CD4-positive, alpha-beta T cell (primary cell): ENCODE measurements at regions not wholly inside any gene's neighbourhood (a gene's known extent, or its start where the extent isn't known, plus 50 kb on each side); places are given as distances from the start of the nearest gene placed in this dataset.

Experiments used
- ATAC-seq: fragments of 200-7000 bp; cut with Tn5 transposase; one replicate; pipeline ENCODE4 v1.10.0; 2022; ENCODE audit warnings: mild to moderate bottlenecking; ENCODE audit not compliant: poor library complexity
- CTCF ChIA-PET: fragments of 350-600 bp; sonication (Branson Sonifier 250); formaldehyde crosslinking; loops from one replicate; lab custom pipeline; 2021; ENCODE audit warnings: antibody characterized with exemption, inconsistent platforms; lab: Charles Lee
- POLR2A ChIA-PET: fragments of 350-600 bp; sonication (Branson Sonifier 250); formaldehyde crosslinking; loops from one replicate; lab custom pipeline; 2021; ENCODE audit warnings: antibody characterized with exemption, inconsistent platforms; lab: Charles Lee
- DNase-seq, 14 experiments: peaks; one replicate each; pipeline ENCODE4 v3.0.0-alpha.2; 2013 to 2020; ENCODE audit warnings: mixed read lengths in 2 of 14
- H3K27ac ChIP-seq, 2 donors: one replicate each; pipeline versions ENCODE4 v1.5.1 to v1.7.0; 2013; ENCODE audit warnings: low read length in 2 of 2, low read depth in 1 of 2, mild to moderate bottlenecking in 1 of 2
- H3K27me3 ChIP-seq, 2 experiments: 1 replicate in 1 of 2; 2 replicates in 1 of 2; pipeline versions ENCODE4 v1.6.1 to v1.7.0; 2013; ENCODE audit warnings: low read length in 2 of 2, control low read depth in 1 of 2, mild to moderate bottlenecking in 1 of 2, moderate library complexity in 1 of 2; ENCODE audit not compliant: insufficient read depth in 2 of 2, control insufficient read depth in 1 of 2
- H3K36me3 ChIP-seq: one replicate; pipeline ENCODE4 v1.6.1; 2013; ENCODE audit warnings: low read length, control low read depth; ENCODE audit not compliant: insufficient read depth
- H3K4me1 ChIP-seq: one replicate; pipeline ENCODE4 v1.6.1; 2013; ENCODE audit warnings: low read length, control low read depth; ENCODE audit not compliant: insufficient read depth
- H3K4me3 ChIP-seq: one replicate; pipeline ENCODE4 v1.5.1; 2013; ENCODE audit warnings: mild to moderate bottlenecking, low read length, moderate library complexity
- H3K9me3 ChIP-seq, 2 experiments: 1 replicate in 1 of 2; 2 replicates in 1 of 2; pipeline versions ENCODE4 v1.6.1 to v1.7.0; 2013; ENCODE audit warnings: low read length in 2 of 2, mild to moderate bottlenecking in 2 of 2, control low read depth in 1 of 2, moderate library complexity in 1 of 2; ENCODE audit not compliant: control insufficient read depth in 1 of 2, insufficient read depth in 1 of 2
- H3K27ac Mint-ChIP-seq: one replicate; pipeline ENCODE4 v1.8.0; 2020; ENCODE audit warnings: mixed read lengths
- H3K27me3 Mint-ChIP-seq: one replicate; pipeline ENCODE4 v1.8.0; 2021; ENCODE audit warnings: mixed read lengths
- H3K36me3 Mint-ChIP-seq: one replicate; pipeline ENCODE4 v1.8.0; 2021; ENCODE audit warnings: low read depth, mixed read lengths
- H3K4me1 Mint-ChIP-seq: one replicate; pipeline ENCODE4 v1.8.0; 2021; ENCODE audit warnings: low read depth, mixed read lengths
- H3K4me3 Mint-ChIP-seq: one replicate; pipeline ENCODE4 v1.8.0; 2020; ENCODE audit warnings: mild to moderate bottlenecking, mixed read lengths
- H3K9me3 Mint-ChIP-seq: one replicate; pipeline ENCODE4 v1.8.0; 2020; ENCODE audit warnings: mixed read lengths
- CTCF ChIP-seq: fragments of 200-600 bp; IDR thresholded peaks from one replicate; pipeline ENCODE4 v1.8.0; 2022; ENCODE audit warnings: antibody characterized with exemption, mild to moderate bottlenecking
- intact Hi-C, 2 experiments: fragments of 100-400 bp; cut with DNase I in 1 of 2; cut with micrococcal nuclease in 1 of 2; formaldehyde crosslinking; loops; one replicate each; pipeline versions ENCODE4 v1.15.1 to v1.9.0; 2023 to 2025; cut with DNase I, micrococcal nuclease

GRCh38 chr3:193836511-193836910 is 243.5 kb downstream of the OPA1 start:
- CTCF ChIA-PET, result no interaction called here
- H3K4me1 Mint-ChIP-seq, result no peaks in the 10 kb centered on the region
- H3K4me3 Mint-ChIP-seq, result no peak overlapping the region
- H3K9me3 Mint-ChIP-seq, result no peaks in the 10 kb centered on the region
- intact Hi-C loops, result no loop called here
- no peak for TF ChIP-seq CTCF
- no peak overlapping the region for H3K27ac Mint-ChIP-seq
- H3K36me3 ChIP-seq, result no peaks in the 10 kb centered on the region
- no peaks in the 10 kb centered on the region for H3K36me3 Mint-ChIP-seq
- H3K27ac ChIP-seq, result no peak overlapping the region
- no peak for DNase-seq
- ATAC-seq, result no peak
- H3K27me3 Mint-ChIP-seq, result peaks cover 15% of the 10 kb centered on the region
- peaks cover under 1 to 4% of the 10 kb centered on the region in 2 experiments for H3K27me3 ChIP-seq
- H3K9me3 ChIP-seq, result peaks cover 0 to 3% of the 10 kb centered on the region in 2 experiments
- POLR2A ChIA-PET, result no interaction called here
- no peak overlapping the region for H3K4me3 ChIP-seq
- no peaks in the 10 kb centered on the region for H3K4me1 ChIP-seq

- H3K9me3 ChIP-seq, result peaks cover 0 to 3% of the 10 kb centered on the region in 2 experiments
- ChIA-PET CTCF (no interaction called here), POLR2A (no interaction called here)
- H3K4me1 Mint-ChIP-seq, result no peaks in the 10 kb centered on the region
- intact Hi-C loops, result no loop called here
- no peaks in the 10 kb centered on the region for H3K9me3 Mint-ChIP-seq
- no peak for TF ChIP-seq CTCF
- ATAC-seq, result no peak
- H3K36me3 Mint-ChIP-seq, result no peaks in the 10 kb centered on the region
- no peak overlapping the region for H3K4me3 Mint-ChIP-seq
- no peaks in the 10 kb centered on the region for H3K36me3 ChIP-seq
- peaks cover 4 to 5% of the 10 kb centered on the region in 2 experiments for H3K27me3 ChIP-seq
- no peak for DNase-seq
- peaks cover 16% of the 10 kb centered on the region for H3K27me3 Mint-ChIP-seq
- no peak overlapping the region for H3K27ac Mint-ChIP-seq
- H3K27ac ChIP-seq, result no peak overlapping the region
- H3K4me3 ChIP-seq, result no peak overlapping the region
- H3K4me1 ChIP-seq, result no peaks in the 10 kb centered on the region
Observed at GRCh38 chr3:193836918-193837317, 243.9 kb downstream of the OPA1 start.

GRCh38 chr3:193837347-193837827 is 244.4 kb downstream of the OPA1 start:
- peaks cover 0 to 3% of the 10 kb centered on the region in 2 experiments for H3K9me3 ChIP-seq
- DNase-seq (no peak), ATAC-seq (no peak)
- CTCF ChIA-PET, result no interaction called here
- peaks cover 4 to 8% of the 10 kb centered on the region in 2 experiments for H3K27me3 ChIP-seq
- Mint-ChIP-seq H3K27me3 (peaks cover 16% of the 10 kb centered on the region), H3K9me3 (no peaks in the 10 kb centered on the region), H3K4me1 (no peaks in the 10 kb centered on the region), H3K4me3 (no peak overlapping the region), H3K36me3 (no peaks in the 10 kb centered on the region), H3K27ac (no peak overlapping the region)
- intact Hi-C loops, result no loop called here
- H3K4me1 ChIP-seq, result no peaks in the 10 kb centered on the region
- H3K4me3 ChIP-seq, result no peak overlapping the region
- no peak overlapping the region for H3K27ac ChIP-seq
- POLR2A ChIA-PET, result no interaction called here
- no peak for TF ChIP-seq CTCF
- no peaks in the 10 kb centered on the region for H3K36me3 ChIP-seq
